IMR-90 (cell line): ENCODE measurements at regions not wholly inside any gene's neighbourhood (a gene's known extent, or its start where the extent isn't known, plus 50 kb on each side); places are given as distances from the start of the nearest gene placed in this dataset.

ENCODE experiments used
- ATAC-seq: fragments of 200-7000 bp; cut with Tn5 transposase; 2 replicates; pipeline ENCODE4 v1.9.1; 2020; ENCODE audit warnings: low read depth, mild to moderate bottlenecking, moderate library complexity
- BruUV-seq: library from RNA; stranded (reverse); fragments of 400-500 nt; replicated peaks from 2 replicates; lab custom pipeline; 2021; lab: Mats Ljungman, UMichigan
- CTCF ChIA-PET: fragments of 300-600 bp; formaldehyde crosslinking; extraction: SDS; loops from one replicate; lab custom pipeline; 2021; ENCODE audit warnings: antibody characterized with exemption; lab: Yijun Ruan, JAX
- POLR2A ChIA-PET: fragments of 300-600 bp; sonication (Branson Sonifier 250); formaldehyde crosslinking; loops from one replicate; lab custom pipeline; 2022; ENCODE audit warnings: antibody characterized with exemption; ENCODE audit not compliant: unreplicated experiment; lab: Charles Lee
- DNase-seq: peaks from one replicate; pipeline ENCODE4 v3.0.0; 2013
- H2AFZ ChIP-seq: replicated peaks from 2 replicates; pipeline ENCODE3; 2013; ENCODE audit warnings: low read length, mild to moderate bottlenecking; ENCODE audit not compliant: poor library complexity
- H2AK5ac ChIP-seq: 2 replicates; pipeline ENCODE4 v1.6.1; 2013; ENCODE audit warnings: low read depth, low read length, inconsistent platforms
- H2AK9ac ChIP-seq: replicated peaks from 2 replicates; pipeline ENCODE3; 2013; ENCODE audit warnings: mild to moderate bottlenecking, low read depth, low read length, moderate library complexity; ENCODE audit not compliant: poor library complexity
- H2BK120ac ChIP-seq: 2 replicates; pipeline ENCODE4 v1.6.1; 2013; ENCODE audit warnings: low read depth, low read length, inconsistent platforms
- H2BK15ac ChIP-seq: 3 replicates; pipeline ENCODE4 v1.6.1; 2013; ENCODE audit warnings: low read depth, low read length, inconsistent platforms
- H2BK20ac ChIP-seq: 2 replicates; pipeline ENCODE4 v1.6.1; 2013; ENCODE audit warnings: low read depth, mild to moderate bottlenecking, inconsistent platforms, low read length, moderate library complexity
- H2BK5ac ChIP-seq: 2 replicates; pipeline ENCODE4 v1.6.1; 2013; ENCODE audit warnings: mild to moderate bottlenecking, low read depth, low read length, inconsistent platforms; ENCODE audit not compliant: poor library complexity, severe bottlenecking
- H3K14ac ChIP-seq: replicated peaks from 2 replicates; pipeline ENCODE4 v1.6.1; 2013; ENCODE audit warnings: low read depth, low read length, inconsistent platforms
- H3K18ac ChIP-seq: 2 replicates; pipeline ENCODE4 v1.6.1; 2013; ENCODE audit warnings: low read depth, low read length, control low read depth
- H3K23ac ChIP-seq: 2 replicates; pipeline ENCODE4 v1.6.1; 2013; ENCODE audit warnings: low read depth, low read length, inconsistent platforms
- H3K27ac ChIP-seq: 2 replicates; pipeline ENCODE4 v1.5.1; 2013; ENCODE audit warnings: mild to moderate bottlenecking, control low read depth, low read length; ENCODE audit not compliant: insufficient read depth
- H3K27me3 ChIP-seq: 2 replicates; pipeline ENCODE4 v1.6.1; 2013; ENCODE audit warnings: low read length; ENCODE audit not compliant: control insufficient read depth, insufficient read depth
- H3K36me3 ChIP-seq: 2 replicates; pipeline ENCODE4 v1.6.1; 2013; ENCODE audit warnings: low read length, mixed read lengths; ENCODE audit not compliant: control insufficient read depth, insufficient read depth
- H3K4ac ChIP-seq: 2 replicates; pipeline ENCODE4 v1.6.1; 2013; ENCODE audit warnings: low read depth, low read length, inconsistent platforms
- H3K4me1 ChIP-seq: 2 replicates; pipeline ENCODE4 v1.6.1; 2013; ENCODE audit warnings: low read length, mixed read lengths; ENCODE audit not compliant: control insufficient read depth, insufficient read depth
- H3K4me2 ChIP-seq: 2 replicates; pipeline ENCODE4 v1.6.1; 2013; ENCODE audit warnings: low read depth, mild to moderate bottlenecking, control low read depth, low read length, moderate library complexity
- H3K4me3 ChIP-seq: 2 replicates; pipeline ENCODE4 v1.5.1; 2013; ENCODE audit warnings: low read depth, mild to moderate bottlenecking, control low read depth, low read length, moderate library complexity; ENCODE audit not compliant: insufficient read depth
- H3K56ac ChIP-seq: 2 replicates; pipeline ENCODE4 v1.6.1; 2013; ENCODE audit warnings: low read length, inconsistent platforms; ENCODE audit not compliant: insufficient read depth; ENCODE audit errors: extremely low read depth
- H3K79me1 ChIP-seq, 2 experiments: 2 replicates each; pipeline ENCODE4 v1.6.1; 2013; ENCODE audit warnings: low read length in 2 of 2, inconsistent platforms in 1 of 2, low read depth in 1 of 2
- H3K9ac ChIP-seq: 2 replicates; pipeline ENCODE4 v1.6.1; 2013; ENCODE audit warnings: low read depth, low read length, control low read depth
- H3K9me1 ChIP-seq: 2 replicates; pipeline ENCODE4 v1.6.1; 2013; ENCODE audit warnings: low read length, inconsistent platforms; ENCODE audit not compliant: insufficient read depth
- H3K9me3 ChIP-seq: 2 replicates; pipeline ENCODE4 v1.6.1; 2013; ENCODE audit warnings: low read length; ENCODE audit not compliant: control insufficient read depth, insufficient read depth
- H4K20me1 ChIP-seq: 2 replicates; pipeline ENCODE4 v1.6.1; 2013; ENCODE audit warnings: low read length, inconsistent platforms; ENCODE audit not compliant: insufficient read depth
- H4K5ac ChIP-seq: 2 replicates; pipeline ENCODE4 v1.6.1; 2013; ENCODE audit warnings: mild to moderate bottlenecking, low read depth, low read length, control low read depth
- H4K8ac ChIP-seq, 2 experiments: 2 replicates each; pipeline ENCODE4 v1.6.1; 2013; ENCODE audit warnings: low read depth in 2 of 2, low read length in 2 of 2, control low read depth in 1 of 2, inconsistent platforms in 1 of 2
- H4K91ac ChIP-seq: 2 replicates; pipeline ENCODE4 v1.6.1; 2013; ENCODE audit warnings: low read depth, low read length, inconsistent platforms; ENCODE audit not compliant: insufficient read depth
- CHD1 ChIP-seq: IDR thresholded peaks from 2 replicates; pipeline ENCODE4 v1.6.1; 2012; ENCODE audit warnings: low read depth, low read length, improper control_type of control experiment
- MAFK ChIP-seq: IDR thresholded peaks from 2 replicates; pipeline ENCODE4 v1.6.1; 2012; ENCODE audit warnings: low read depth, low read length, improper control_type of control experiment
- MXI1 ChIP-seq: IDR thresholded peaks from 2 replicates; pipeline ENCODE4 v1.6.1; 2012; ENCODE audit warnings: low read depth, mild to moderate bottlenecking, low read length, moderate library complexity, borderline replicate concordance
- SMC3 ChIP-seq: fragments of 150-350 bp; IDR thresholded peaks from 2 replicates; pipeline ENCODE4 v1.6.1; 2016; ENCODE audit warnings: low read depth, mild to moderate bottlenecking, antibody characterized with exemption, low read length, moderate library complexity
- WGBS, 2 experiments: methylation state at CpG; one replicate each; pipeline versions ENCODE4 v1.1.5 to v1.1.7; 2013; ENCODE audit warnings: missing lambda C conversion rate in 2 of 2; ENCODE audit not compliant: insufficient read length in 1 of 2; ENCODE audit errors: extremely low coverage in 2 of 2; 5-methylcytosine and 5-hydroxymethylcytosine counted together
- dilution Hi-C: fragments of 300-500 bp; cut with HindIII; formaldehyde crosslinking; loops from one replicate; pipeline ENCODE4 v1.14.3; 2018; ENCODE audit warnings: low sequenced_read_pairs; ENCODE audit not compliant: unreplicated experiment
- in situ Hi-C: fragments of 300-500 bp; cut with MboI; formaldehyde crosslinking; loops from 3 replicates; pipeline ENCODE4 v1.14.3; 2019; ENCODE audit warnings: low sequenced_read_pairs, inconsistent platforms, mixed read lengths
- intact Hi-C: fragments of 100-400 bp; cut with micrococcal nuclease; formaldehyde crosslinking; loops from 2 replicates; pipeline ENCODE4 v1.10.0; 2022

DNA sequence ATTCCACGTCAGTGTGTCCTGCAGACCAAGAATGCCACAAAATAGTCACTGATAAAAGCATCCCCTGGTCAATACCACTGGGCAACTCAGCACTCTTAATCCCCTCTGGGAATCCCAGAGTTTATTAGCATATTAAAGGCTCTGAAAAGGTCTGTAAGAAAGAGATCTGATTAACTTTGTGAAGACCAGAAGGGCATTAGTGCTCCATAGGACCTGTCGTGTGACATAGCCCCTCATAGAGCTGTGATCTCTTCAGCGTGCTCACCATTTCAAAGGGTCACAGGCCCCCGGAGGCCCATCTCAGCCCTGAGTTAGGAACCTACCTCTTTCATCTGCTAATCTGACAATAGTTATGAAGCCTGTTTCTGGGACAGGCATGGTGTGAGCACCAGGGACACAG is 299.2 kb downstream of the MN1 start:
- no peak overlapping the region for H2AK9ac ChIP-seq
- H3K9me3 ChIP-seq, result peaks cover 3% of the 10 kb centered on the region
- WGBS, 2 experiments, result 92% methylated on average over 2 of the region's 4 CpGs; no CpG with 5 or more reads in 1 of the 2 experiments
- DNase-seq, result no peak
- H3K79me1 ChIP-seq, result no peaks in the 10 kb centered on the region
- BruUV-seq, result no TSS peak
- H4K20me1 ChIP-seq, result no peaks in the 10 kb centered on the region
- no peak for ATAC-seq
- intact Hi-C loops, result no loop called here
- H3K4me2 ChIP-seq, result no peak overlapping the region
- H3K23ac ChIP-seq, result no peak overlapping the region
- H2BK120ac ChIP-seq, result no peak overlapping the region
- no peak overlapping the region for H4K5ac ChIP-seq
- H4K8ac ChIP-seq, result no peak overlapping the region
- H3K4me1 ChIP-seq, result peaks cover 3% of the 10 kb centered on the region; the same call in 1 of the 2 replicates
- ChIA-PET CTCF (no interaction called here), POLR2A (no interaction called here)
- H2AK5ac ChIP-seq, result no peak overlapping the region; the same call in 1 of the 2 replicates
- no peak overlapping the region for H3K4me3 ChIP-seq
- in situ Hi-C loops, result no loop called here
- no peaks in the 10 kb centered on the region for H3K36me3 ChIP-seq
- no peak overlapping the region for H3K56ac ChIP-seq
- no peak overlapping the region for H2BK15ac ChIP-seq
- H4K91ac ChIP-seq, result no peak overlapping the region
- no peak overlapping the region for H3K18ac ChIP-seq
- H2AFZ ChIP-seq, result no peak overlapping the region
- no peak overlapping the region for H3K14ac ChIP-seq
- no peak overlapping the region for H3K27ac ChIP-seq
- no peak overlapping the region for H2BK5ac ChIP-seq
- TF ChIP-seq CHD1, result no peak
- no peak for TF ChIP-seq MXI1
- TF ChIP-seq MAFK, result no peak
- no peak for TF ChIP-seq SMC3
- H3K9ac ChIP-seq, result no peak overlapping the region
- dilution Hi-C loops, result no loop called here
- no peak overlapping the region for H2BK20ac ChIP-seq
- H3K9me1 ChIP-seq, result no peaks in the 10 kb centered on the region
- no peak overlapping the region for H3K4ac ChIP-seq
- H3K27me3 ChIP-seq, result peaks cover 10% of the 10 kb centered on the region
